Skin of body (tissue), 1 donor: ENCODE measurements at regions not wholly inside any gene's neighbourhood (a gene's known extent, or its start where the extent isn't known, plus 50 kb on each side); places are given as distances from the start of the nearest gene placed in this dataset.
A peak's percentile ranks its signal among the peaks of the same experiment; 100 is the strongest.
"Not testable (repeated sequence)": the region's sequence is repeated elsewhere in the genome, so short reads cannot be mapped to it uniquely, and the experiment has no call there.

ENCODE experiments used
- DNase-seq: peaks from one replicate; lab custom pipeline; 2025; lab: John Stamatoyannopoulos, UW

GRCh38 chr5:67648201-67648671 is 451.6 kb upstream of the CD180 start:
- peak; percentile 99 for DNase-seq

GRCh38 chr5:67647772-67648171 is 451.2 kb upstream of the CD180 start:
- DNase-seq, result no peak

- no peak for DNase-seq
These were observed 447.8 kb upstream of the CD180 start for GRCh38 chr5:67644221-67644920.

GRCh38 chr5:67643536-67643935 is 446.9 kb upstream of the CD180 start:
- DNase-seq, result peak; percentile 49

GRCh38 chr5:67639976-67640375 is 443.4 kb upstream of the CD180 start:
- peak; percentile 85 for DNase-seq

- DNase-seq, result peak; percentile 68
These were observed 442.7 kb upstream of the CD180 start for GRCh38 chr5:67639313-67639712.

- no peak for DNase-seq
These were observed 440.4 kb upstream of the CD180 start for GRCh38 chr5:67636850-67637524.

GRCh38 chr5:67636091-67636490 is 439.5 kb upstream of the CD180 start:
- DNase-seq, result no peak

- DNase-seq, result not testable (repeated sequence)
These were observed 430.5 kb upstream of the CD180 start for GRCh38 chr5:67627079-67627478.

GRCh38 chr5:67623078-67623477 is 426.5 kb upstream of the CD180 start:
- DNase-seq, result no peak

GRCh38 chr5:67620424-67621397 is 424.1 kb upstream of the CD180 start:
- DNase-seq, result no peak

GRCh38 chr5:67619636-67620035 is 423.0 kb upstream of the CD180 start:
- no peak for DNase-seq

GRCh38 chr5:67619235-67619634 is 422.6 kb upstream of the CD180 start:
- DNase-seq, result no peak

GRCh38 chr5:67617051-67617450 is 420.5 kb upstream of the CD180 start:
- no peak for DNase-seq

- DNase-seq, result no peak
These were observed 416.4 kb upstream of the CD180 start for GRCh38 chr5:67612961-67613360.

GRCh38 chr5:67610186-67610912 is 413.8 kb upstream of the CD180 start:
- DNase-seq, result peak; percentile 72

GRCh38 chr5:67607958-67608357 is 411.4 kb upstream of the CD180 start:
- DNase-seq, result no peak

- no peak for DNase-seq
These were observed 410.0 kb upstream of the CD180 start for GRCh38 chr5:67606586-67606947.

- DNase-seq, result no peak
These were observed 409.4 kb upstream of the CD180 start for GRCh38 chr5:67605730-67606585.

GRCh38 chr5:67591491-67591890 is 394.9 kb upstream of the CD180 start:
- DNase-seq, result no peak
